Spleen (tissue), 7 donors: ENCODE measurements at regions not wholly inside any gene's neighbourhood (a gene's known extent, or its start where the extent isn't known, plus 50 kb on each side); places are given as distances from the start of the nearest gene placed in this dataset.

ENCODE experiments used
- CTCF ChIP-seq, 11 experiments: fragments of 200-600 bp in 7 of 11; fragments of 450-650 bp in 4 of 11; sonication (generic) in 4 of 11; IDR thresholded peaks in 8 of 11; conservative IDR thresholded peaks in 3 of 11; 1 replicate in 7 of 11; 2 replicates in 4 of 11; pipeline versions ENCODE4 v1.4.0 to v1.8.0; 2016 to 2021; ENCODE audit warnings: antibody characterized with exemption in 11 of 11, inconsistent platforms in 4 of 11, mild to moderate bottlenecking in 1 of 11
- POLR2A ChIP-seq, 3 donors: fragments of 450-650 bp; IDR thresholded peaks; one replicate each; pipeline ENCODE4 v1.5.1; 2017; ENCODE audit warnings: antibody characterized with exemption in 3 of 3, mild to moderate bottlenecking in 1 of 3
- donor health status: DM: no; HTN: no; CAD: no; lungs with moderate emphysema.
- donor health status: DM: no; HTN: no; CAD: no.
- donor health status: DM: no; HTN: no; CAD: no.

GRCh38 chr12:60225216-60226000 is 629.6 kb downstream of the SLC16A7 start:
- TF ChIP-seq CTCF (IDR thresholded peaks at IDR 0.05 in 8 of 11, conservative IDR thresholded peaks at IDR 0.05 in 3 of 11) (no peak), POLR2A (IDR thresholded peaks at IDR 0.05) (no peak)
